OCI-LY3 (cell line): ENCODE measurements at regions not wholly inside any gene's neighbourhood (a gene's known extent, or its start where the extent isn't known, plus 50 kb on each side); places are given as distances from the start of the nearest gene placed in this dataset.

Experiments
- EZH2phosphoT487 ChIP-seq: fragments of 200-600 bp; shearing (Covaris generic); IDR thresholded peaks from 2 replicates; pipeline ENCODE4 v1.6.1; 2018; ENCODE audit warnings: antibody characterized with exemption, mixed run types, low read depth
- TF ChIP-seq, protein P1 (sequence below): fragments of 200-600, 300-600 bp; sonication (generic); IDR thresholded peaks from 2 replicates; pipeline ENCODE4 v1.5.1; 2014; ENCODE audit warnings: antibody characterized with exemption, low read length, low read depth

DNA sequence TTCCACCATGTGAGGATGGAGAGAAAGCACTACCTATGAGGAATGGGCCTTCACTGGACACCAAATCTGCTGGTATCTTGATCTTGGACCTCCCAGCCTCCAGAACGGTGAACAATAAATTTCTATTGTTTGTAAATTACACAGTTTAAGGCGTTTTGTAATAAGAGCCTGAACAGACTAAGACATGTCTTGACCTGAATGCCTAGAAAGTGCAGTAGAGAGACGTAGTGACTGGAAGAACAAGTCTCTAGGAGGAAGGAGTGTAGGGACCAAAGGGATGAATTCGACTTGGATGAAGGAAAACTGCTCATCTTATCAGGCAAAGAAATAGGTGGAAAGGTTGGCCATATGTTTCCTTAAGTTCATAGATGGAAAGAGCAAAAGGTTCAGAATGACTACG, 309.8 kb upstream of the RGMB start:
- TF ChIP-seq, protein P1, sequence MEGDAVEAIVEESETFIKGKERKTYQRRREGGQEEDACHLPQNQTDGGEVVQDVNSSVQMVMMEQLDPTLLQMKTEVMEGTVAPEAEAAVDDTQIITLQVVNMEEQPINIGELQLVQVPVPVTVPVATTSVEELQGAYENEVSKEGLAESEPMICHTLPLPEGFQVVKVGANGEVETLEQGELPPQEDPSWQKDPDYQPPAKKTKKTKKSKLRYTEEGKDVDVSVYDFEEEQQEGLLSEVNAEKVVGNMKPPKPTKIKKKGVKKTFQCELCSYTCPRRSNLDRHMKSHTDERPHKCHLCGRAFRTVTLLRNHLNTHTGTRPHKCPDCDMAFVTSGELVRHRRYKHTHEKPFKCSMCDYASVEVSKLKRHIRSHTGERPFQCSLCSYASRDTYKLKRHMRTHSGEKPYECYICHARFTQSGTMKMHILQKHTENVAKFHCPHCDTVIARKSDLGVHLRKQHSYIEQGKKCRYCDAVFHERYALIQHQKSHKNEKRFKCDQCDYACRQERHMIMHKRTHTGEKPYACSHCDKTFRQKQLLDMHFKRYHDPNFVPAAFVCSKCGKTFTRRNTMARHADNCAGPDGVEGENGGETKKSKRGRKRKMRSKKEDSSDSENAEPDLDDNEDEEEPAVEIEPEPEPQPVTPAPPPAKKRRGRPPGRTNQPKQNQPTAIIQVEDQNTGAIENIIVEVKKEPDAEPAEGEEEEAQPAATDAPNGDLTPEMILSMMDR = no peak
- no peak for TF ChIP-seq EZH2phosphoT487
